Activated T-helper 2 cell treated with anti-CD3 and anti-CD28 coated beads, Interferon-gamma antibody, Interleukin-2, Interleukin-4, amounts not matched to agents 10 μg/mL and 5 μg/mL and 100 μg/mL, durations not matched to agents 14 hours and 24 hours and 36 hours (primary cell): ENCODE measurements at regions not wholly inside any gene's neighbourhood (a gene's known extent, or its start where the extent isn't known, plus 50 kb on each side); places are given as distances from the start of the nearest gene placed in this dataset.
"Not testable (repeated sequence)": the region's sequence is repeated elsewhere in the genome, so short reads cannot be mapped to it uniquely, and the experiment has no call there.

Experiments used
- DNase-seq: peaks from one replicate; pipeline ENCODE4 v3.0.0; 2021; ENCODE audit warnings: low spot score
- H3K27ac Mint-ChIP-seq: one replicate; pipeline ENCODE4 v1.8.0; 2021; ENCODE audit warnings: mixed read lengths
- H3K27me3 Mint-ChIP-seq: one replicate; pipeline ENCODE4 v1.8.0; 2021; ENCODE audit warnings: low read depth, mixed read lengths
- H3K36me3 Mint-ChIP-seq: one replicate; pipeline ENCODE4 v1.8.0; 2021; ENCODE audit warnings: low read depth, mixed read lengths
- H3K4me1 Mint-ChIP-seq: one replicate; pipeline ENCODE4 v1.8.0; 2021; ENCODE audit warnings: low read depth, mixed read lengths
- H3K4me3 Mint-ChIP-seq: one replicate; pipeline ENCODE4 v1.8.0; 2021; ENCODE audit warnings: low read depth, mild to moderate bottlenecking, moderate library complexity, mixed read lengths
- H3K9me3 Mint-ChIP-seq: one replicate; pipeline ENCODE4 v1.8.0; 2021; ENCODE audit warnings: mixed read lengths
- intact Hi-C: fragments of 100-400 bp; cut with micrococcal nuclease; formaldehyde crosslinking; loops from one replicate; pipeline ENCODE4 v1.15.1; 2023

DNA sequence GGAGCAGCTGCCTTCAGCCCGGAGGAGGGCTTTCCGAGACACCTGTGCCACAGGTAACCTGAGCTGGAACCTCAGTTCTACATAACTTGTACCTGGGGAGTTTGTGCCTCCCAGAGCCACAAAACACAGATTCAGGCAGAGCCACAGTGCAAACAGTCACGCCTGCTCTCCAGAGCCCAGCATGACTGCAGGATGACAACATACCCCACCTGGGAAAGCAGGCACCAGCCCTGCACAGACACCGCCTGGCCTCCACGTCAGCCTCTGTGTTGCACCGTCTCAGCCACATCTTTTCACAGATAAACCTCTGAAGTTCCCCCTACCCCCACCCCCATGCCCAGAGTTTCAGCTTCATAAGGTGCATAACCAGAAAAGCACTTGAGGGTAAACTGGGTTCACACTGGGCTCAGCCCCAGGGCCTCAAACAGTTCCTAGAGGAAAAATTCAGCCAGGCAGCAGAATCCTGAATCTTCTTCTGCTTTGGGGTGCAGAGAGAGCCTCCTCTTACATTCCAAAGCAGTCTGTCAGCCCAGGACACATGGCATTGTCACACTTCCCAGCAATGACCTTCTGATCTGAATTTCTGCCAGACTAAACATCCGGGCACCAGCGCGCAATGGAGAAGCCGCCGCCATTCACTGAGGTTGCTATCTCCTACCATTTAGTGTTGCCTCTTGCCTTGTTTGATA, 229.5 kb downstream of the TOMM20 start:
- intact Hi-C loops, result no loop called here
- no peak overlapping the region for H3K27ac Mint-ChIP-seq
- no peaks in the 10 kb centered on the region for H3K9me3 Mint-ChIP-seq
- peaks cover 20% of the 10 kb centered on the region for H3K4me1 Mint-ChIP-seq
- no peaks in the 10 kb centered on the region for H3K36me3 Mint-ChIP-seq
- no peaks in the 10 kb centered on the region for H3K27me3 Mint-ChIP-seq
- DNase-seq, result no peak
- no peak overlapping the region for H3K4me3 Mint-ChIP-seq

DNA sequence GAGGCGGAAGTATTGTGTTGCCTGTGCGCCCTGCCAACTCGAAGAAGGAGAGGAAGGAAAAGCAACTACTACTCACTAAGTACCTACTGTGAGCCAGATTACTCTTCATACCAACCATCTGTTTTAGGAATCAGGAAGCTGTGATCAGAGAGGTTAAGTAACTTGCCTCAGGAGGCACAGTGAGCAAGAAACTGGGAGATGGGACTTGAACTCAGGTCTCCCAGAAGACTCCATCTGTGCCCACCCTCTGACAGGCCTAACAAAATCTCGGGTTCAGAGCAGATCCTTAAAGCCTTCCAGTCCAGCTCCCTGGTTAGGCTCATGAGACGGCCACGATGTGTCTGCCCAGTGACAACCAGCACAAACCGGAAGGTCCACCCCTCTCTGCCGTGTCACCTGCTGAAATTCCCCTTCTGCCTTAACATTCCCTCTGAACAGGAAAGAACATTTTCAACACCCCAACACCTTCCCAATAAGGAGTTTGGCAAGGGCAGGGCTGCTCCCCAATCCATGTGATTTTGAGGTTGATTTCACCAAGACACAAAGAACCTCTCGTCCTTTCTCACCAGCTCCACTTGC, 230.1 kb downstream of the TOMM20 start:
- intact Hi-C loops, result no loop called here
- H3K4me1 Mint-ChIP-seq, result peaks cover 26% of the 10 kb centered on the region
- H3K9me3 Mint-ChIP-seq, result no peaks in the 10 kb centered on the region
- H3K27me3 Mint-ChIP-seq, result no peaks in the 10 kb centered on the region
- no peak overlapping the region for H3K27ac Mint-ChIP-seq
- H3K36me3 Mint-ChIP-seq, result no peaks in the 10 kb centered on the region
- H3K4me3 Mint-ChIP-seq, result no peak overlapping the region
- no peak for DNase-seq

DNA sequence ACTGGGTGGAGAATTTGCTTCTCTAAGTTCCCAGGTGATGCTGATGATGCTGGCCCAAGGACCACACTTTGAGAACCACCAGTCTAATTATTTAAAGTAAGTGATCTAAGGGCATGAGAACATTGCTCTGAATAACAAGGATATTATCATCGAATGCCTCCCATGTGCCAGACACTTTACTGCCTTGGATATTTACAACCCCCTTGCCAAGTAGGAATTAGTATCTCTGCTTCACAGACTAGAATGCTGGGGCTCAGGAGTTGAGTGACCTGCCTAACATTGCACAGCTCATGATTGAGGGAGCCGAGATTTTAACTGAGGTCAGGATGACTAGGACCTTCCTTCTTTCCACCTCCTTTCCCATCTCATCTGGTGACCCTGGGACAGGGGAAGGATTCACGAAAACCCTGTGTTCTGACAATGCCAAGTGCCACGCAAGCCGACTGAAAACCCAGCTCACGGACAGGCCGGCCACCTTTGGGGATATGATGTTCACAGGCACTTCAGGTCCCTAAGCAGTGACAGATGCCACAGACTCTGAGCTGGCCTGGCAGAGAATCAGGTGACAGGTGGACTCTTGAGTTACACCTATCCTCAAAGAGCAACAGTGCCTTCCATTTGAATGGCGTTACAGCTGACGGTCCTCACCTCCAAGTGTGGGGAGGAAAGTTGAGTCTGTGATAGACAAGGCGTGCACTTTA, 230.7 kb downstream of the TOMM20 start:
- no peak for DNase-seq
- Mint-ChIP-seq H3K9me3 (no peaks in the 10 kb centered on the region), H3K4me3 (no peak overlapping the region), H3K36me3 (no peaks in the 10 kb centered on the region), H3K4me1 (peaks cover 29% of the 10 kb centered on the region), H3K27ac (no peak overlapping the region), H3K27me3 (no peaks in the 10 kb centered on the region)
- intact Hi-C loops, result no loop called here

DNA sequence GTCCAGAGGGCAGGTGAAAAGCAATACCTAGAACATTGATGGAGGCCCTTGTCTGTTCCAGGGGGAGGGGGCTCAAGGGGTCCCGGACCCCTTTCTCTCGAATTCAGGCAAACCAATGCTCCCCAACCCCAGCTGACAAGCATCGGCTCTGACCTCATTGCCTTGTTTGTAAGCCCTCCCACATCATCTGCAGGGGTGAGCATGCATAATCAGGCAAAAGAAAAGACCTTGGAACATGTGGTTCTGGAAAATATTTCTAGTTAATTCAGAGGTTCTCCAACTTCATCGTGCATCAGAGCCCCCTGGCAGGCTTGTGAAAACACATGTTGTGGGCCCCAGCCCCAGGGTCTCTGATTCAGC, 231.3 kb downstream of the TOMM20 start:
- no peaks in the 10 kb centered on the region for H3K27me3 Mint-ChIP-seq
- H3K27ac Mint-ChIP-seq, result no peak overlapping the region
- H3K36me3 Mint-ChIP-seq, result no peaks in the 10 kb centered on the region
- intact Hi-C loops, result no loop called here
- H3K9me3 Mint-ChIP-seq, result no peaks in the 10 kb centered on the region
- H3K4me3 Mint-ChIP-seq, result no peak overlapping the region
- DNase-seq, result no peak
- peaks cover 29% of the 10 kb centered on the region for H3K4me1 Mint-ChIP-seq

DNA sequence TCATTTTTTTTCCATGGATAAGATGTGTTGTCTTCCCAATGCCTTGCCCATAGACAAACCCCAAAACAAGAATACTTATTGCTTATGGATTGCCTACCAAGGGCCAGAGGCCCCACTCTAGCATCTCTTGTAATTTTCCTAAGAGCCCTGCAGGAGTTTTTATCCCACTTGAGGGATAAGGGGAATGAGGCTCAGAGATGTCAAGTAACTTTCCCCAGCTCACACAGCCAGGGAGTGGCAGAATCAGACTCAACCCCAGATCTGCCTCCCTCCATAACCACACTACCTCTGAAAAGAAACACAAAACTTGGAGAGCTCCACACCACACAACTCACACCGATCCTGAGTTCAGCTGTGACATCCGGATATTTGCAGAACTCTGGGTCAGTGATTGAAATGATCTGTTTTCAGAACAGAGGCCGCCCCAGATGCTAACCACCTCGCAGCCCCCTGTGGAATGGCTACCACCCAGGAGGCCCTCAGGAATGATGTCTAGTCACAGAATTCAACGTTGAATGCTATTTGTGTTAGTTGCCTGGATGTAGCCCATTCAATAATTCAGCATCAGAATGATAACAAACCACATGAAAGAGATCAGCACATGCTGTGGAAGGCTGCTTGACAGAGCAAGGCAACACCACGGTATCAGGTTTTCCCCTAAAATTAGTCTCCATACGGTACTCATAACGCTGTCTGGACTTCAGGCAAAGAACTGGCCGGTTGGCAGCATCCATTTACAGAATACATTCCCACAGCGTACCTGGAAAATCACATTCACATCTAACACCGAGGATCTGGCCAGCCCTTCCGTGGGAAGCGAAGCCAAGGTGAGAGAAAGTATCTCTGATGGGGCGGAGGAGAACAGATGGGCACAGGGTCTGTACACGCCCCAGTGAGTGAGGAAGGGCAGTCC, 231.9 kb downstream of the TOMM20 start:
- intact Hi-C loops, result no loop called here
- no peaks in the 10 kb centered on the region for H3K27me3 Mint-ChIP-seq
- H3K27ac Mint-ChIP-seq, result no peak overlapping the region
- H3K9me3 Mint-ChIP-seq, result no peaks in the 10 kb centered on the region
- H3K4me3 Mint-ChIP-seq, result no peak overlapping the region
- peaks cover 32% of the 10 kb centered on the region for H3K4me1 Mint-ChIP-seq
- DNase-seq, result no peak
- H3K36me3 Mint-ChIP-seq, result no peaks in the 10 kb centered on the region

DNA sequence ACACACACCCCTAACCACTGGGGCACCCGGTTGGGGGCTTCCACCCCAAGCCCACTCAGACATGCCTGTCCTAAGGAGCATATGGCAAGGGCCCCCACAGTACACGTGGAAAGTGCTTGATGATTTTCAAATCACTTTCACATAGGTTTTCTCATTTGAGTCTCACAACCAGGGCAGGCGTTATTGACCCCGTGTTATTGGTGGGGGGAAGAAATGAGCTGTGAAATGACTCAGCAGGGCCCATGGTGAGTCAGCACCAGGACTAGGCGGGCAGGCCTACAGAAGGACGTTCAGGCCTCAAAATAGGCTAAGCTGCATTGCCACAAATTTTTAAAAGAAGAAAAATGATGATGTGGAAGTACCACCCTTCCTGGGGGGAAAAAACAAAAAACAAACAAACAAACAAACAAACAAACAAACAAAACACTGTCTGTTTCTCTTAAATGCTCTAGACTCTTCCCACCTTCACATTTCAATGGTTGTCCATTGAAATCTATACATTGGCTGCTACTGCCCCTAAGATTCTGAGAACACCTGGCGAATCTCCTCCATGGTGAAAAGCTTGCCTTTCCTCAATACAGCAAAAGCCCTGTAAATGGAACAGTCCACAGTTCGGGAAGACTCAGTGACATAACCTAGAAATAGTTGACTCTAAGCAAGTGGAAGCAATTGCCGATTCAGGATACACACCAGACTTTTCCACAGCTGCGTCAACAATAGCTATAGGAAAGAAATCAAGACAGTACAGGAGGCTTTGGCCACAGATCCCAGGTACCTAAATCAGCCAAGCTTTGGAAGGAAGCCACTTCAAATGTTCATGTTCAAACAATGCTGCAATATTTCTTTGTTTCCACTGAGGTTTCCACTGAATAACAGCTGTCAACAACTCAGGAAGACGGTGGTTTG, 234.7 kb downstream of the TOMM20 start:
- no peaks in the 10 kb centered on the region for H3K9me3 Mint-ChIP-seq
- H3K27me3 Mint-ChIP-seq, result no peaks in the 10 kb centered on the region
- no peak overlapping the region for H3K4me3 Mint-ChIP-seq
- H3K4me1 Mint-ChIP-seq, result peaks cover 50% of the 10 kb centered on the region
- no peaks in the 10 kb centered on the region for H3K36me3 Mint-ChIP-seq
- DNase-seq, result no peak
- peak overlapping the region; percentile 72 for H3K27ac Mint-ChIP-seq
- intact Hi-C loops, result loop anchor here (1.0 kb wide), 1 partner anchor 18 kb away; no protein-coding TSS in a partner anchor

DNA sequence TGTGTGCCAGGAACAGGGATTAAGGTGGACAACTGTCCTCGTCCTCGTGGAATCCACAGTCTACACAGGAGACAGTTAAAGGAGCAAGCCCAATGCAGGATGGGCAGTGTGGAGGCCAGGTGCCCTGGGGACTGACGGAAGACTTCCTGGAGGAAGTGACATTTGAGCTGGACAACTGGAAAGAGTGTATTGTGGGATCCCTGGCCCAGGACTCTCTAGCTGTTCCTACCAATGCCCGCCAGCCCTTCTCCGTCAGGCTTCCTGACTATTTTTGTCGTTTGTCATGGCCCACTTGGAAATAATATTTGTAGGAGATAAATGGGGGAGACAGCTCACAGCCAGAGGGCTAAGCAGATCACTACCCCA, 235.3 kb downstream of the TOMM20 start:
- Mint-ChIP-seq H3K4me3 (no peak overlapping the region), H3K4me1 (peaks cover 51% of the 10 kb centered on the region), H3K36me3 (no peaks in the 10 kb centered on the region), H3K27ac (peak overlapping the region; percentile 72), H3K9me3 (peaks cover 3% of the 10 kb centered on the region), H3K27me3 (no peaks in the 10 kb centered on the region)
- no peak for DNase-seq
- intact Hi-C loops, result loop anchor here (1.0 kb wide), 1 partner anchor 17 kb away; no protein-coding TSS in a partner anchor

DNA sequence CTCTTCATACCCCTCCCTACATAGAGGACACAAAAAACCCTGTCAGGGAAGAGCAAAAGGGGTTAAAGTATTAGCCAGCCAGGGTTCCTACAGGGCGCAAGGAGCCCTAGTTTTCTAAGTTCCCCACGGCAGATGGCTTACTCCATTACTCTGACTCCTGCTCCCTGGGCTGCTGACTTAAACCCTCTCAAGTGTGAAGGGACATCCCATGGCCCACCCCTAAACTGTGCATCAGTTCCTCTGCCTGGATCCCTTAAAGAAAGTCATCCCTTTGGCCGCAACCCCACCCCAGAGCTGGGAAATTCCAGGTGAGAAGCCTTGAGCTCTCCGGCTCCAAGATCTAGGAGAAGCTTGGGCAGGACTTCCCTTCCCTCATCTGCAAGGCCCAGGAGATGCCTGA, 236.0 kb downstream of the TOMM20 start:
- Mint-ChIP-seq H3K27ac (no peak overlapping the region), H3K4me1 (peaks cover 51% of the 10 kb centered on the region), H3K4me3 (no peak overlapping the region), H3K9me3 (peaks cover 6% of the 10 kb centered on the region), H3K36me3 (peaks cover under 1% of the 10 kb centered on the region), H3K27me3 (no peaks in the 10 kb centered on the region)
- intact Hi-C loops, result loop anchor here (1.0 kb wide), 1 partner anchor 16 kb away; no protein-coding TSS in a partner anchor
- DNase-seq, result no peak

DNA sequence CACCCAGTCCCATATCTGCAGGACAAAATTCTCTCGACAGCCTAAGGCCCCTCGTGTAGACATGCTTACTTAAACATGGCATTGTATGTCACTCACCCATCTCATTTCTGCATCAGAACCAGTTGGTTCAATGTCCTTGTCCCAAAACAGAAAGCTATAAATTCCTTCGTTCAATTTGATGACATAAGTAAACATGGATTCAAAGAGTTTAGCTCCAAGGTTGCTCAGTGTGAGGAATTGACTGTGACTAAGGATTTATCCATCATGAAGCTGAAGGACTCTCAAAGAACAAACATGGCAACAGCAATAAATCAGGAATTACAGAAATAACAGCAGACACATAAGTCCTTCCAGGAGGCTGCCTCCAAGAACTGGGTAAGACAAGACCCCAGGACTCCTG, 237.2 kb downstream of the TOMM20 start:
- H3K9me3 Mint-ChIP-seq, result peaks cover 10% of the 10 kb centered on the region
- no peak overlapping the region for H3K27ac Mint-ChIP-seq
- peaks cover 53% of the 10 kb centered on the region for H3K4me1 Mint-ChIP-seq
- H3K4me3 Mint-ChIP-seq, result no peak overlapping the region
- intact Hi-C loops, result no loop called here
- no peaks in the 10 kb centered on the region for H3K27me3 Mint-ChIP-seq
- peaks cover 4% of the 10 kb centered on the region for H3K36me3 Mint-ChIP-seq
- DNase-seq, result no peak

DNA sequence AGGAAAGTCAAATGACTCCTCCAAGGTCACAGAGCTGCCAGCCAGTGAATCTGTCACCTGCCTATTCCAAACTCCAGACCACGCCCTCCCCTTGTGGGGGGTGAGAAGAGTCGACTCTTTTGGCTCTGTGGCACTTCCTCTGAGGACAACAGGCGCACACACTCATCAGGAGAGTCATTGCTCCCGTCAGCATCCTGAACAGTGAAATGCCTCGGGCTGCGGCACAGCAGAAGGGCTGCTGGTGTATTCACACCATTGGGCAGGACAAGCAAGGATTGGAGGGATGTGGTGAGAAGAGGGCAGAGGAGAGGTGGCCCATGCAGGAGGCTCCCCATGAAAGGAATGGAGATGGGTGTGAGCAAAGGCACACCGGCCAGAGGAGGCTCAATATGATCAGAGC, 239.0 kb downstream of the TOMM20 start:
- Mint-ChIP-seq H3K27me3 (no peaks in the 10 kb centered on the region), H3K27ac (no peak overlapping the region), H3K4me1 (peaks cover 55% of the 10 kb centered on the region), H3K4me3 (no peak overlapping the region), H3K36me3 (peaks cover 4% of the 10 kb centered on the region), H3K9me3 (peaks cover 10% of the 10 kb centered on the region)
- intact Hi-C loops, result no loop called here
- DNase-seq, result no peak

DNA sequence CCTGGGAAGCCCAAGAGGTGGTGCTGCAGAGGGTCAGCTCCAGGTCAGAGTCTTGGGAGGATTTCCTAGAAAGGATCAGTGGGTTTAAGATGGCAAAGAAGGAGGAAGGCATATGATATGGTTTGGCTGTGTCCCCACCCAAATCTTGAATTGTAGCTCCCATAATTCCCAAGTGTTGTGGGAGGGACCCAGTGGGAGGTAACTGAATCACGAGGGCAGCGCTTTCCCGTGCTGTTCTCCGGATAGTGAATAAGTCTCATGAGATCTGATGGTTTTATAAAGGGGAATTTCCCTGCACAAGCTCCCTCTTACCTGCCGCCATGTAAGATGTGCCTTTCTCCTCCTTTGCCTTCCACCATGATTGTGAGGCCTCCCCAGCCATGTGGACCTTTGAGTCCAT, 240.4 kb downstream of the TOMM20 start:
- H3K36me3 Mint-ChIP-seq, DNase-seq, H3K4me3 Mint-ChIP-seq, H3K27me3 Mint-ChIP-seq, H3K27ac Mint-ChIP-seq, H3K9me3 Mint-ChIP-seq, intact Hi-C loops: not testable (repeated sequence)
- H3K4me1 Mint-ChIP-seq, result peaks cover 46% of the 10 kb centered on the region
